OCI-LY7 (cell line): ENCODE measurements at regions not wholly inside any gene's neighbourhood (a gene's known extent, or its start where the extent isn't known, plus 50 kb on each side); places are given as distances from the start of the nearest gene placed in this dataset.

Experiments
- CTCF ChIP-seq: fragments of 200-600 bp; sonication (generic); conservative IDR thresholded peaks from 2 replicates; pipeline ENCODE4 v1.5.1; 2014; ENCODE audit warnings: mild to moderate bottlenecking, antibody characterized with exemption, low read length, moderate library complexity, mixed read lengths
- EZH2phosphoT487 ChIP-seq: fragments of 200-600 bp; sonication (generic); IDR thresholded peaks from 2 replicates; pipeline ENCODE4 v1.6.1; 2018; ENCODE audit warnings: low read depth, borderline replicate concordance, mild to moderate bottlenecking, mixed run types, antibody characterized with exemption, low read length, moderate library complexity, mixed read lengths

- TF ChIP-seq CTCF (no peak), EZH2phosphoT487 (no peak)
Measured at GRCh38 chr6:165843568-165844113, 180.6 kb upstream of the PDE10A start.
